ENCODE measurements at regions not wholly inside any gene's neighbourhood (a gene's known extent, or its start where the extent isn't known, plus 50 kb on each side); places are given as distances from the start of the nearest gene placed in this dataset.

DNA sequence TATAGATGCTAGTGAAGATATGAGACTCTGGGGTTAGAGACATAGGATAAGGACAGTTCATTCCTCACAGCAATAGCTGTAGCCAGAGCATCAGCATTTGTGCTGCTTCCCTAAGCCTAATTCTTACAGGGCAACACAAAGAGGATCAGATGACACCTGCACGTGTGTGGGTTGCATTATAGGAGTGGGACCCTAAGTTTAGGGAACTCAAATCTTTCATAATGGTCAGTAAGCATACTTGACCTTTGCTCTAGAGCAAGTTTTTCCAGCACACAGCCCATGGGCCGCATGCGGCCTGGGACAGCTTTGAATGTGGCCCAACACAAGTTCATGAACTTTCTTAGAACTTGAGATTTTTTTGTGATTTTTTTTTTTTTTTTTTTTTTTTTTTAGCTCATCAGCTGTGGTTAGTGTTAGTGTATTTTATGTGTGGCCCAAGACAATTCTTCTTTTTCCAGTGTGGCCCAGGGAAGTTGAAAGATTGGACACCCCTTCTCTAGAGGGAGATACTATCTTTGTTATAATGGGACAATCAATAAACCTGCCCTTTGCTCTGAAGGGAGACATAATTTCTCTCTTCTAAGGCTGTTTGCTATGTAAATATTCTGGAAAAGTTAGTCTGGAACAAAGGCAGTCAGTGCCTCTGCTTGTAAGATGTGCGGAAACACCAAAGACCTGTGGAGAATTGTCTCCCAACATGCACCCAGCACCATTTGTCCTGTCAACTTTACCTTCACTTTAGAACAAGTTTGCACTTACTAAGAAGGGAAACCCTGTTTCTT lies 650.2 kb downstream of the ZNF674 start:
- Histone ChIP-seq H3K4me2 (no peak overlapping the region), H3F3A (ENCODE audit: low read depth) (no peaks in the 10 kb centered on the region), H2AFZ (replicated peaks) (no peak overlapping the region), H3K27ac (no peak overlapping the region), H3K27me3 (no peaks in the 10 kb centered on the region), H3K4me3 (no peak overlapping the region), H3K9ac (no peak overlapping the region), H4K20me1 (ENCODE audit: low read depth) (no peaks in the 10 kb centered on the region), H3K4me1 (no peaks in the 10 kb centered on the region), H3K36me3 (no peaks in the 10 kb centered on the region), H3K79me2 (ENCODE audit: low read depth) (no peaks in the 10 kb centered on the region), H3K9me3 (ENCODE audit: low read depth) (peaks cover 5% of the 10 kb centered on the region)
- peaks cover 6% of the 10 kb centered on the region for H3K9me3 Mint-ChIP-seq
- H3K36me3 Mint-ChIP-seq = no peaks in the 10 kb centered on the region
- no peak overlapping the region for H3K4me3 Mint-ChIP-seq
- no peak for DNase-seq (ENCODE audit: low spot score)
- H3K27me3 Mint-ChIP-seq (ENCODE audit: insufficient read depth, low read depth) = peaks cover 2% of the 10 kb centered on the region
- TF ChIP-seq EZH2 (IDR thresholded peaks at IDR 0.05) (no peak), EZH2phosphoT487 (IDR thresholded peaks at IDR 0.05) (no peak)
- TF ChIP-seq, protein P1, sequence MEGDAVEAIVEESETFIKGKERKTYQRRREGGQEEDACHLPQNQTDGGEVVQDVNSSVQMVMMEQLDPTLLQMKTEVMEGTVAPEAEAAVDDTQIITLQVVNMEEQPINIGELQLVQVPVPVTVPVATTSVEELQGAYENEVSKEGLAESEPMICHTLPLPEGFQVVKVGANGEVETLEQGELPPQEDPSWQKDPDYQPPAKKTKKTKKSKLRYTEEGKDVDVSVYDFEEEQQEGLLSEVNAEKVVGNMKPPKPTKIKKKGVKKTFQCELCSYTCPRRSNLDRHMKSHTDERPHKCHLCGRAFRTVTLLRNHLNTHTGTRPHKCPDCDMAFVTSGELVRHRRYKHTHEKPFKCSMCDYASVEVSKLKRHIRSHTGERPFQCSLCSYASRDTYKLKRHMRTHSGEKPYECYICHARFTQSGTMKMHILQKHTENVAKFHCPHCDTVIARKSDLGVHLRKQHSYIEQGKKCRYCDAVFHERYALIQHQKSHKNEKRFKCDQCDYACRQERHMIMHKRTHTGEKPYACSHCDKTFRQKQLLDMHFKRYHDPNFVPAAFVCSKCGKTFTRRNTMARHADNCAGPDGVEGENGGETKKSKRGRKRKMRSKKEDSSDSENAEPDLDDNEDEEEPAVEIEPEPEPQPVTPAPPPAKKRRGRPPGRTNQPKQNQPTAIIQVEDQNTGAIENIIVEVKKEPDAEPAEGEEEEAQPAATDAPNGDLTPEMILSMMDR (IDR thresholded peaks at IDR 0.05) = no peak
- peaks cover 2% of the 10 kb centered on the region for H3K4me1 Mint-ChIP-seq
- H3K27ac Mint-ChIP-seq = no peak overlapping the region

DNA sequence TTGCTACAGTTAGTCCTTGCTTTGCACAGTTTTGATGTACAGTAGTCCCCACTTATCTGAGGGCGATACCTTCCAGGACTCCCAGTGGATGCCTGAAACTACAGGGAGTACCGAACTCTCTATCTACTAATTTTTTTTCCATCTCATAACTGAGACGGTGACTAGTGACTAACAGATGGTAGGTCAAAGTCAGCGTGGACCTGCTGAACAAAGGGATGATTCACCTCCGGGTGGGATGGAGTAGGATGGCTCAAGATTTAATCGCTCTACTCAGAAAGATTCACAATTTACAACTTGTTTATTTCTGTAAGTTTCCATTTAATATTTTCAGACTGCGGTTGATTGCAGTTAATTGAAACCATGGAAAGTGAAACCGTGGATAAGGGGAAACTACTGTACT lies 655.8 kb downstream of the ZNF674 start:
- TF ChIP-seq EZH2phosphoT487 (IDR thresholded peaks at IDR 0.05) (no peak), EZH2 (IDR thresholded peaks at IDR 0.05) (no peak)
- TF ChIP-seq, protein P1 (IDR thresholded peaks at IDR 0.05) = no peak
- H3K27ac Mint-ChIP-seq = no peak overlapping the region
- no peaks in the 10 kb centered on the region for H3K27me3 Mint-ChIP-seq (ENCODE audit: insufficient read depth, low read depth)
- Histone ChIP-seq H3K4me3 (no peak overlapping the region), H3K27ac (no peak overlapping the region), H4K20me1 (ENCODE audit: low read depth) (no peaks in the 10 kb centered on the region), H3K9ac (no peak overlapping the region), H2AFZ (replicated peaks) (no peak overlapping the region), H3K79me2 (ENCODE audit: low read depth) (no peaks in the 10 kb centered on the region), H3K4me2 (no peak overlapping the region), H3K9me3 (ENCODE audit: low read depth) (peaks cover 5% of the 10 kb centered on the region), H3F3A (ENCODE audit: low read depth) (no peaks in the 10 kb centered on the region), H3K36me3 (no peaks in the 10 kb centered on the region), H3K4me1 (no peaks in the 10 kb centered on the region), H3K27me3 (no peaks in the 10 kb centered on the region)
- no peak overlapping the region for H3K4me3 Mint-ChIP-seq
- no peaks in the 10 kb centered on the region for H3K36me3 Mint-ChIP-seq
- no peak for DNase-seq (ENCODE audit: low spot score)
- peaks cover 4% of the 10 kb centered on the region for H3K9me3 Mint-ChIP-seq
- no peaks in the 10 kb centered on the region for H3K4me1 Mint-ChIP-seq

DNA sequence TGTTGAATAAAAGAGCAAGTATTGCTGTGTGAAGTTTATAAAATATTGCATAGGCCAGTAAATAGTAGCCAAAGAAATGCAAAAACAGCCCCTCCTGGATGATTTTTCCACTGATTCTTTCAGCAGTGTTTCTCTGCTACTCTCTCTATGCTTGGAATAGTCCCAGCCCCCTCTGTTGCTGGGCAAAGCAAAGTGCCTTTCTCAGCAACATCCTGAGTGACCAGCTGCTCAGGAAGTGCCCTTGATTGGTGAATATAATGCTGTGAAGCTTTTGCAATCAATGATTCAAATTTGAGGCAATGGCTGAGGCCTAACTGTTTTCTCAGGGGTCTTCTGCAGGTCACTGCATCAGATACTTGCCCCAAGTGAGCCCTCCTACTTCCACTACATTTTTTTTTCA lies 656.7 kb downstream of the ZNF674 start:
- Histone ChIP-seq H3K4me2 (no peak overlapping the region), H4K20me1 (ENCODE audit: low read depth) (no peaks in the 10 kb centered on the region), H3K27me3 (no peaks in the 10 kb centered on the region), H3K36me3 (no peaks in the 10 kb centered on the region), H2AFZ (replicated peaks) (no peak overlapping the region), H3K9me3 (ENCODE audit: low read depth) (peaks cover 5% of the 10 kb centered on the region), H3F3A (ENCODE audit: low read depth) (no peaks in the 10 kb centered on the region), H3K27ac (no peak overlapping the region), H3K9ac (no peak overlapping the region), H3K79me2 (ENCODE audit: low read depth) (no peaks in the 10 kb centered on the region), H3K4me1 (no peaks in the 10 kb centered on the region), H3K4me3 (no peak overlapping the region)
- no peak for DNase-seq (ENCODE audit: low spot score)
- Mint-ChIP-seq H3K27me3 (ENCODE audit: insufficient read depth, low read depth) (no peaks in the 10 kb centered on the region), H3K36me3 (no peaks in the 10 kb centered on the region), H3K27ac (no peak overlapping the region), H3K4me1 (no peaks in the 10 kb centered on the region), H3K4me3 (no peak overlapping the region), H3K9me3 (peaks cover 3% of the 10 kb centered on the region)
- TF ChIP-seq, protein P1 (IDR thresholded peaks at IDR 0.05) = no peak
- TF ChIP-seq EZH2phosphoT487 (IDR thresholded peaks at IDR 0.05) (no peak), EZH2 (IDR thresholded peaks at IDR 0.05) (no peak)

Measured in neural progenitor cell (in vitro differentiated cells).